Esophagus muscularis mucosa (tissue), 4 donors: ENCODE measurements at regions not wholly inside any gene's neighbourhood (a gene's known extent, or its start where the extent isn't known, plus 50 kb on each side); places are given as distances from the start of the nearest gene placed in this dataset.

Experiments
- DNase-seq: peaks from one replicate; pipeline ENCODE4 v3.0.0-alpha.2; 2017; ENCODE audit errors: extremely low spot score
- H3K27ac ChIP-seq, 4 donors: fragments of 200-600 bp; sonication (generic); replicated peaks in 1 of 4; 1 replicate in 3 of 4; 2 replicates in 1 of 4; pipeline ENCODE4 v1.5.1; 2016 to 2019; ENCODE audit warnings: mild to moderate bottlenecking in 1 of 4
- H3K27me3 ChIP-seq, 4 donors: fragments of 200-600 bp; sonication (generic); one replicate each; pipeline versions ENCODE4 v1.5.1 to v1.6.0; 2016 to 2019
- H3K36me3 ChIP-seq, 4 donors: fragments of 200-600 bp; sonication (generic); one replicate each; pipeline ENCODE4 v1.5.1; 2016 to 2019
- H3K4me1 ChIP-seq, 4 donors: fragments of 200-600 bp; sonication (generic); one replicate each; pipeline ENCODE4 v1.5.1; 2016 to 2019
- H3K4me3 ChIP-seq, 4 donors: fragments of 200-600 bp; sonication (generic); 1 replicate in 2 of 4; 2 replicates in 2 of 4; pipeline ENCODE4 v1.5.1; 2016 to 2019; ENCODE audit warnings: mild to moderate bottlenecking in 4 of 4, moderate library complexity in 1 of 4
- H3K9me3 ChIP-seq, 4 donors: fragments of 200-600 bp; sonication (generic); 1 replicate in 3 of 4; 2 replicates in 1 of 4; pipeline ENCODE4 v1.5.1; 2016 to 2019
- EP300 ChIP-seq: sonication (generic); formaldehyde crosslinking; IDR thresholded peaks from one replicate; pipeline ENCODE4 v1.6.1; 2017; ENCODE audit warnings: antibody characterized with exemption
- POLR2A ChIP-seq: fragments of 450-650 bp; IDR thresholded peaks from one replicate; pipeline ENCODE4 v1.6.1; 2017; ENCODE audit warnings: antibody characterized with exemption, moderate library complexity, mild to moderate bottlenecking, low read depth
- POLR2AphosphoS5 ChIP-seq, 2 donors: sonication (generic); formaldehyde crosslinking; IDR thresholded peaks; one replicate each; pipeline ENCODE4 v1.6.1; 2017; ENCODE audit warnings: antibody characterized with exemption in 2 of 2
- WGBS: methylation state at CpG from one replicate; pipeline ENCODE4 v1.1.5; 2018; 5-methylcytosine and 5-hydroxymethylcytosine counted together
- intact Hi-C: fragments of 100-400 bp; cut with DNase I; formaldehyde crosslinking; loops from one replicate; pipeline ENCODE4 v1.15.1; 2023
- TF ChIP-seq, protein P1 (sequence below), 3 experiments: fragments of 200-600 bp in 2 of 3; fragments of 450-650 bp in 1 of 3; sonication (generic) in 2 of 3; IDR thresholded peaks; one replicate each; pipeline ENCODE4 v1.5.1; 2017 to 2019; ENCODE audit warnings: antibody characterized with exemption in 3 of 3, mild to moderate bottlenecking in 2 of 3, moderate library complexity in 1 of 3

GRCh38 chrX:15988661-15989603 is 134.3 kb upstream of the AP1S2 start:
- 60% methylated on average over 5 of the region's 5 CpGs for WGBS
- Histone ChIP-seq H3K27me3 (no peaks in the 10 kb centered on the region), H3K36me3 (no peaks in the 10 kb centered on the region), H3K4me1 (no peaks in the 10 kb centered on the region), H3K9me3 (no peaks in the 10 kb centered on the region), H3K27ac (peak overlapping the region in 3 of 4 donors; percentile 13 to 42 (median 25)), H3K4me3 (no peak overlapping the region)
- intact Hi-C loops = no loop called here
- TF ChIP-seq EP300 (no peak), POLR2AphosphoS5 (IDR thresholded peaks at IDR 0.05) (no peak), POLR2A (no peak)
- TF ChIP-seq, protein P1, sequence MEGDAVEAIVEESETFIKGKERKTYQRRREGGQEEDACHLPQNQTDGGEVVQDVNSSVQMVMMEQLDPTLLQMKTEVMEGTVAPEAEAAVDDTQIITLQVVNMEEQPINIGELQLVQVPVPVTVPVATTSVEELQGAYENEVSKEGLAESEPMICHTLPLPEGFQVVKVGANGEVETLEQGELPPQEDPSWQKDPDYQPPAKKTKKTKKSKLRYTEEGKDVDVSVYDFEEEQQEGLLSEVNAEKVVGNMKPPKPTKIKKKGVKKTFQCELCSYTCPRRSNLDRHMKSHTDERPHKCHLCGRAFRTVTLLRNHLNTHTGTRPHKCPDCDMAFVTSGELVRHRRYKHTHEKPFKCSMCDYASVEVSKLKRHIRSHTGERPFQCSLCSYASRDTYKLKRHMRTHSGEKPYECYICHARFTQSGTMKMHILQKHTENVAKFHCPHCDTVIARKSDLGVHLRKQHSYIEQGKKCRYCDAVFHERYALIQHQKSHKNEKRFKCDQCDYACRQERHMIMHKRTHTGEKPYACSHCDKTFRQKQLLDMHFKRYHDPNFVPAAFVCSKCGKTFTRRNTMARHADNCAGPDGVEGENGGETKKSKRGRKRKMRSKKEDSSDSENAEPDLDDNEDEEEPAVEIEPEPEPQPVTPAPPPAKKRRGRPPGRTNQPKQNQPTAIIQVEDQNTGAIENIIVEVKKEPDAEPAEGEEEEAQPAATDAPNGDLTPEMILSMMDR (IDR thresholded peaks at IDR 0.05) = no peak
- no peak for DNase-seq

DNA sequence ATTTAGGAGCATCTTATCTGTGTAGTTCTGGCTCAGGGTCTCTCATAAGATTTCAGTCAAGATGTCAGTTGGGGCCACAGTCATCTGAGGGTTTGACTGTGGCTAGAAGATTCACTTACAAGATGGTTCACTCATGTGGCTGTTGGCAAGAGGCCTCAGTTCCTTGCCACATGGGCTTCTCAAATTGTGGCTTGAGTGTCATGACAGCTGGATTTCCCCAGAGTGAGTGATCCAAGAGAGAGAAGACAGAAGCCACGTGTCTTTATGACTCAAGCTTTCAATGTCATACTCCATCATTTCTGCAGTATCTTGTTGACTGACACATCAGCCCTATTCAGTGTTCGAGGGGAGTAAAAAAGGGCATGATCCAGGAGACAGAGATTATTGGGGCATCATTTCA is 131.3 kb upstream of the AP1S2 start:
- no peak for TF ChIP-seq EP300
- TF ChIP-seq, protein P1 (IDR thresholded peaks at IDR 0.05) = no peak
- no peak for TF ChIP-seq POLR2AphosphoS5 (IDR thresholded peaks at IDR 0.05)
- no peak for TF ChIP-seq POLR2A
- Histone ChIP-seq H3K9me3 (no peaks in the 10 kb centered on the region), H3K4me1 (no peaks in the 10 kb centered on the region), H3K27ac (no peak overlapping the region), H3K27me3 (no peaks in the 10 kb centered on the region), H3K4me3 (no peak overlapping the region), H3K36me3 (no peaks in the 10 kb centered on the region)
- intact Hi-C loops = no loop called here
- WGBS = 77% methylated on average over 2 of the region's 2 CpGs
- no peak for DNase-seq

GRCh38 chrX:15983034-15983433 is 128.4 kb upstream of the AP1S2 start:
- no peak for DNase-seq
- Histone ChIP-seq H3K4me3 (no peak overlapping the region), H3K27ac (no peak overlapping the region), H3K4me1 (no peaks in the 10 kb centered on the region), H3K27me3 (no peaks in the 10 kb centered on the region), H3K9me3 (no peaks in the 10 kb centered on the region), H3K36me3 (no peaks in the 10 kb centered on the region)
- no peak for TF ChIP-seq POLR2AphosphoS5 (IDR thresholded peaks at IDR 0.05)
- no peak for TF ChIP-seq POLR2A
- TF ChIP-seq, protein P1 (IDR thresholded peaks at IDR 0.05) = no peak
- TF ChIP-seq EP300 = no peak
- intact Hi-C loops = no loop called here
- WGBS = 100% methylated on average over 1 of the region's 1 CpG

DNA sequence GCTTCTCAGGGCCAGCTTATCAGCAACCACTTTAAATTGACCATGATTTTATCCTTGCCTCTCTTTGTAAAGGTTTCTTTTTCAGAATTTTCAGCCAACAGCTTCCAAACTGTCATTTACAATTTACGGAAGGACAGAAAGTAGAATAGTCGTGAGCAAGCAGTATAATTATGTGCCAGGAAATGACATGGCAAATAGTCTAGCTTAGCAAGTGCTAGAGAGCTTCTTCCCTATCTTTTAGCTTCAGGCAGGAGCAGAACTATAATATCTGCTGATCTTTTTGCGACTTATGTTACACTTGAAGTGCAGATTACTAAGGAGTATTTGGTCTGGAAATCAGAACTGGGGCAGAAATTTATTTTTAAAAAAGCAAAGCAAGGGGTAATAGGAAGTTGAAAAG is 123.0 kb upstream of the AP1S2 start:
- Histone ChIP-seq H3K4me1 (no peaks in the 10 kb centered on the region), H3K9me3 (no peaks in the 10 kb centered on the region), H3K36me3 (no peaks in the 10 kb centered on the region), H3K27me3 (no peaks in the 10 kb centered on the region), H3K27ac (no peak overlapping the region), H3K4me3 (no peak overlapping the region)
- 49% methylated on average over 3 of the region's 3 CpGs for WGBS
- TF ChIP-seq POLR2A (no peak), POLR2AphosphoS5 (IDR thresholded peaks at IDR 0.05) (no peak), EP300 (no peak)
- TF ChIP-seq, protein P1 (IDR thresholded peaks at IDR 0.05) = no peak
- intact Hi-C loops = loop anchor here (10.0 kb wide), 1 partner anchor 293 kb away; no protein-coding TSS in a partner anchor
- DNase-seq = no peak
